ENCODE measurements at regions not wholly inside any gene's neighbourhood (a gene's known extent, or its start where the extent isn't known, plus 50 kb on each side); places are given as distances from the start of the nearest gene placed in this dataset.

DNA sequence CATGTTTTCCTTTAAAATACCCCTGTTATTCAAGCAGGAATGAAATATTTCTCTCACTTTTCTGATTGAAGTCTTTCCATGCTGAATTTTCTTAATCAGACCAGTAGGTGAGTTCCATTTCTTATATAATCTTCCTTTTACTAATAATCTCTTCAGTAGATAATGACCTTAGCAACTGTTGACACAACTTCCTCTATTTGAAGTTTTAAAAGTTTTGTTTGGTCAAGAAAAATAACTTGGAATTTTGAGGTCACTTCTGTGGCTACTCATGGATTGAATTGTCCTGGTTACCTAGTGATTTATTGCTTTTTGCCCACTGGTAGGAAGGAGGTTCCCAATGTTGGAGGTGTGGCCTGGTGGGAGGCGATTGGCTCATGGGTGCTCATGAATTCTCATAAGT, 70.6 kb upstream of the PAXBP1 start:
- Histone ChIP-seq H3K14ac (ENCODE audit: low read length) (no peak overlapping the region), H2BK120ac (ENCODE audit: insufficient read depth, low read length, poor library complexity) (no peak overlapping the region), H3K4me1 (ENCODE audit: control insufficient read depth in 1 of 2, insufficient read depth in 2 of 2, low read length in 2 of 2) (no peaks in the 10 kb centered on the region), H2BK12ac (ENCODE audit: low read length) (no peak overlapping the region), H3K4me2 (ENCODE audit: low read length) (no peak overlapping the region), H3K23ac (ENCODE audit: low read length) (no peak overlapping the region), H2AK5ac (ENCODE audit: low read length) (no peak overlapping the region), H3K9me3 (ENCODE audit: insufficient read depth, low read depth, low read length) (no peaks in the 10 kb centered on the region), H3K18ac (ENCODE audit: low read length) (no peak overlapping the region), H2AFZ (ENCODE audit: insufficient read depth, low read length, poor library complexity) (no peak overlapping the region), H2BK5ac (ENCODE audit: low read depth, low read length, poor library complexity) (no peak overlapping the region), H3K79me1 (ENCODE audit: low read length) (no peaks in the 10 kb centered on the region), H3K27me3 (ENCODE audit: insufficient read depth, low read length) (no peaks in the 10 kb centered on the region), H3K4me3 (ENCODE audit: low read depth, low read length) (no peak overlapping the region), H4K91ac (ENCODE audit: low read depth, low read length) (no peak overlapping the region), H3K27ac (ENCODE audit: low read depth, low read length) (no peak overlapping the region), H4K8ac (ENCODE audit: low read depth, low read length) (no peak overlapping the region), H4K12ac (ENCODE audit: low read depth, low read length) (no peak overlapping the region), H3K36me3 (ENCODE audit: control insufficient read depth in 1 of 2, insufficient read depth in 2 of 2, low read length in 2 of 2) (no peaks in the 10 kb centered on the region), H3K9ac (ENCODE audit: low read length) (no peak overlapping the region), H3K79me2 (ENCODE audit: control insufficient read depth, insufficient read depth, low read length, poor library complexity) (no peaks in the 10 kb centered on the region), H3K4ac (ENCODE audit: low read depth, low read length) (no peak overlapping the region)
- no CpG with 5 or more reads among the region's 1 CpG for WGBS (ENCODE audit: extremely low coverage, insufficient coverage, insufficient read length)
- DNase-seq, result no peak

DNA sequence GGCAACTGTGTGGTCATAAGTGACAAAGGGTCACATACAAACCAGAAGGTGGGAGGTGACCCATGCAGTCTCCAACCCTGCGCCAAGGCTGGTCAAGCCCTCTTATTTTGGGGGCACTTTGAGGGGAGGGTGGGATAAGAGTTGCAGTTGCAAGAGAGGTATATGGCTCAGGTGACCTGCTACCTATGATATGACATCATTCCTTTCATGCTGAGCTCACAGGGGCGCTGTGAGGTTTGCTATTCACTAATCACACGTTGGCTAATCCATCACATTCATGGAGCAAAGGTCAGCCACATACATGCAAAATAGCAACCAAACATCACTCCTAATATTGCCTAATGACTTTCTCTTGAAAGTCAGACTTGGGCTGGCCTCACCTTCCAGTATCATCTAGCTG, 72.0 kb upstream of the PAXBP1 start:
- no peak overlapping the region for H3K9ac ChIP-seq (ENCODE audit: low read length)
- H3K4ac ChIP-seq (ENCODE audit: low read depth, low read length), result no peak overlapping the region
- no peak overlapping the region for H2BK5ac ChIP-seq (ENCODE audit: low read depth, low read length, poor library complexity)
- no peak overlapping the region for H2BK12ac ChIP-seq (ENCODE audit: low read length)
- H3K9me3 ChIP-seq (ENCODE audit: insufficient read depth, low read depth, low read length), result no peaks in the 10 kb centered on the region
- no peak overlapping the region for H4K12ac ChIP-seq (ENCODE audit: low read depth, low read length)
- H3K27me3 ChIP-seq (ENCODE audit: insufficient read depth, low read length), result no peaks in the 10 kb centered on the region
- H2BK120ac ChIP-seq (ENCODE audit: insufficient read depth, low read length, poor library complexity), result no peak overlapping the region
- no peak overlapping the region for H4K91ac ChIP-seq (ENCODE audit: low read depth, low read length)
- DNase-seq, result no peak
- no CpG with 5 or more reads among the region's 3 CpGs for WGBS (ENCODE audit: extremely low coverage, insufficient coverage, insufficient read length)
- no peak overlapping the region for H2AK5ac ChIP-seq (ENCODE audit: low read length)
- H3K79me1 ChIP-seq (ENCODE audit: low read length), result no peaks in the 10 kb centered on the region
- no peaks in the 10 kb centered on the region for H3K36me3 ChIP-seq (ENCODE audit: control insufficient read depth in 1 of 2, insufficient read depth in 2 of 2, low read length in 2 of 2)
- H4K8ac ChIP-seq (ENCODE audit: low read depth, low read length), result no peak overlapping the region
- no peak overlapping the region for H3K14ac ChIP-seq (ENCODE audit: low read length)
- no peak overlapping the region for H3K23ac ChIP-seq (ENCODE audit: low read length)
- no peaks in the 10 kb centered on the region for H3K79me2 ChIP-seq (ENCODE audit: control insufficient read depth, insufficient read depth, low read length, poor library complexity)
- no peaks in the 10 kb centered on the region for H3K4me1 ChIP-seq (ENCODE audit: control insufficient read depth in 1 of 2, insufficient read depth in 2 of 2, low read length in 2 of 2)
- no peak overlapping the region for H3K4me3 ChIP-seq (ENCODE audit: low read depth, low read length)
- H3K27ac ChIP-seq (ENCODE audit: low read depth, low read length), result no peak overlapping the region
- H3K18ac ChIP-seq (ENCODE audit: low read length), result no peak overlapping the region
- H3K4me2 ChIP-seq (ENCODE audit: low read length), result no peak overlapping the region
- H2AFZ ChIP-seq (ENCODE audit: insufficient read depth, low read length, poor library complexity), result no peak overlapping the region

DNA sequence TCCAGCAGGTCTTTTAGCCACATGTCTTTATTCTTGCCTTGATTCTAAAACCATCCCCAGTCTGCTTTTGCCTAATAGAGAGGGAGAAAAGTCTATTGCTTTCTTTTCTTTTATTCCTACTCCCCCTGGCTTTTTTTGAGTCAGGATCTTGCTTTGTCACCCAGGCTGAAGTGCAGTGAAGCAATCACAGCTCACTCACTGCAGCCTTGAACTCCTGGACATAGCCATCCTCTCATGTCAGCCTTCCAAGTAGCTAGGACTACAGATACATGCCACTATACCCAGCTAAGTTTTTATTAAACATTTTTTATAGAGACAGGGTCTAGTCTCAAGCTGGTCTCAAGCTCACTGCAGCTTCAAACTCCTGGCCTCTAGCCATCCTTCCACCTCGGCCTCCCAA, 72.5 kb upstream of the PAXBP1 start:
- Histone ChIP-seq H3K14ac (ENCODE audit: low read length) (no peak overlapping the region), H3K4ac (ENCODE audit: low read depth, low read length) (no peak overlapping the region)
- no CpG with 5 or more reads among the region's 1 CpG for WGBS (ENCODE audit: extremely low coverage, insufficient coverage, insufficient read length)

GRCh38 chr21:32844653-32845436, 73.3 kb upstream of the PAXBP1 start:
- H3K27ac ChIP-seq (ENCODE audit: low read depth, low read length), result no peak overlapping the region
- H3K4me3 ChIP-seq (ENCODE audit: low read depth, low read length), result no peak overlapping the region
- H2BK5ac ChIP-seq (ENCODE audit: low read depth, low read length, poor library complexity), result no peak overlapping the region
- H4K8ac ChIP-seq (ENCODE audit: low read depth, low read length), result no peak overlapping the region
- no CpG with 5 or more reads among the region's 14 CpGs for WGBS (ENCODE audit: extremely low coverage, insufficient coverage, insufficient read length)
- H2BK120ac ChIP-seq (ENCODE audit: insufficient read depth, low read length, poor library complexity), result no peak overlapping the region
- peak; percentile 82 to 92 for DNase-seq
- no peaks in the 10 kb centered on the region for H3K27me3 ChIP-seq (ENCODE audit: insufficient read depth, low read length)
- H3K14ac ChIP-seq (ENCODE audit: low read length), result no peak overlapping the region
- no peak overlapping the region for H3K18ac ChIP-seq (ENCODE audit: low read length)
- H3K4me2 ChIP-seq (ENCODE audit: low read length), result no peak overlapping the region
- no peak overlapping the region for H3K23ac ChIP-seq (ENCODE audit: low read length)
- no peaks in the 10 kb centered on the region for H3K4me1 ChIP-seq (ENCODE audit: control insufficient read depth in 1 of 2, insufficient read depth in 2 of 2, low read length in 2 of 2)
- H3K9ac ChIP-seq (ENCODE audit: low read length), result no peak overlapping the region
- no peak overlapping the region for H4K12ac ChIP-seq (ENCODE audit: low read depth, low read length)
- no peak overlapping the region for H2AFZ ChIP-seq (ENCODE audit: insufficient read depth, low read length, poor library complexity)
- no peaks in the 10 kb centered on the region for H3K79me2 ChIP-seq (ENCODE audit: control insufficient read depth, insufficient read depth, low read length, poor library complexity)
- H3K79me1 ChIP-seq (ENCODE audit: low read length), result no peaks in the 10 kb centered on the region
- no peak overlapping the region for H2AK5ac ChIP-seq (ENCODE audit: low read length)
- no peak overlapping the region for H3K4ac ChIP-seq (ENCODE audit: low read depth, low read length)
- no peak overlapping the region for H2BK12ac ChIP-seq (ENCODE audit: low read length)
- no peaks in the 10 kb centered on the region for H3K9me3 ChIP-seq (ENCODE audit: insufficient read depth, low read depth, low read length)
- H4K91ac ChIP-seq (ENCODE audit: low read depth, low read length), result no peak overlapping the region
- no peaks in the 10 kb centered on the region for H3K36me3 ChIP-seq (ENCODE audit: control insufficient read depth in 1 of 2, insufficient read depth in 2 of 2, low read length in 2 of 2)

More for the DNA sequence above, 72.5 kb upstream of the PAXBP1 start:
- Histone ChIP-seq H4K8ac (ENCODE audit: low read depth, low read length) (no peak overlapping the region), H2BK120ac (ENCODE audit: insufficient read depth, low read length, poor library complexity) (no peak overlapping the region), H3K4me2 (ENCODE audit: low read length) (no peak overlapping the region), H3K79me1 (ENCODE audit: low read length) (no peaks in the 10 kb centered on the region), H3K9me3 (ENCODE audit: insufficient read depth, low read depth, low read length) (no peaks in the 10 kb centered on the region), H3K9ac (ENCODE audit: low read length) (no peak overlapping the region), H2BK5ac (ENCODE audit: low read depth, low read length, poor library complexity) (no peak overlapping the region), H4K91ac (ENCODE audit: low read depth, low read length) (no peak overlapping the region), H3K27me3 (ENCODE audit: insufficient read depth, low read length) (no peaks in the 10 kb centered on the region), H4K12ac (ENCODE audit: low read depth, low read length) (no peak overlapping the region), H3K18ac (ENCODE audit: low read length) (no peak overlapping the region), H3K27ac (ENCODE audit: low read depth, low read length) (no peak overlapping the region), H2BK12ac (ENCODE audit: low read length) (no peak overlapping the region), H2AK5ac (ENCODE audit: low read length) (no peak overlapping the region), H3K4me3 (ENCODE audit: low read depth, low read length) (no peak overlapping the region), H3K36me3 (ENCODE audit: control insufficient read depth in 1 of 2, insufficient read depth in 2 of 2, low read length in 2 of 2) (no peaks in the 10 kb centered on the region), H3K23ac (ENCODE audit: low read length) (no peak overlapping the region), H3K4me1 (ENCODE audit: control insufficient read depth in 1 of 2, insufficient read depth in 2 of 2, low read length in 2 of 2) (no peaks in the 10 kb centered on the region), H2AFZ (ENCODE audit: insufficient read depth, low read length, poor library complexity) (no peak overlapping the region), H3K79me2 (ENCODE audit: control insufficient read depth, insufficient read depth, low read length, poor library complexity) (no peaks in the 10 kb centered on the region)
- DNase-seq, result no peak

All from trophoblast cell (in vitro differentiated cells and primary cell).